ENCODE measurements at regions not wholly inside any gene's neighbourhood (a gene's known extent, or its start where the extent isn't known, plus 50 kb on each side); places are given as distances from the start of the nearest gene placed in this dataset.

GRCh38 chr22:26792522-26792921 is 135.1 kb downstream of the MIAT start:
- Histone ChIP-seq H2AFZ (ENCODE audit: low read length) (no peak overlapping the region), H3K14ac (ENCODE audit: low read length) (no peak overlapping the region), H2AK5ac (ENCODE audit: low read depth, low read length) (no peak overlapping the region), H3K36me3 (replicated peaks in 1 of 2; ENCODE audit: control insufficient read depth in 2 of 2, insufficient read depth in 2 of 2, low read length in 2 of 2) (peaks cover 0 to 2% of the 10 kb centered on the region in 2 donors), H3K27ac (replicated peaks; ENCODE audit: low read length) (no peak overlapping the region), H3K4me1 (ENCODE audit: control insufficient read depth in 2 of 2, insufficient read depth in 1 of 2, low read depth in 1 of 2, low read length in 2 of 2) (no peaks in the 10 kb centered on the region), H3K9ac (ENCODE audit: low read depth, low read length, poor library complexity) (no peak overlapping the region), H3K18ac (ENCODE audit: low read length) (no peak overlapping the region), H3K27me3 (ENCODE audit: control insufficient read depth in 3 of 3, insufficient read depth in 3 of 3, low read depth in 1 of 3, low read length in 3 of 3) (no peaks in the 10 kb centered on the region), H2BK120ac (ENCODE audit: low read depth, low read length) (no peak overlapping the region), H4K8ac (ENCODE audit: low read depth, low read length) (no peak overlapping the region), H2BK12ac (ENCODE audit: low read length) (no peak overlapping the region), H3K23ac (ENCODE audit: low read depth, low read length, poor library complexity) (no peak overlapping the region), H3K4me2 (ENCODE audit: insufficient read depth, low read length, poor library complexity, severe bottlenecking) (no peak overlapping the region), H2BK15ac (ENCODE audit: low read length) (no peak overlapping the region), H2BK5ac (ENCODE audit: low read length) (no peak overlapping the region), H3K4ac (ENCODE audit: low read length) (no peak overlapping the region), H3K4me3 (ENCODE audit: low read length in 2 of 2) (no peak overlapping the region), H4K91ac (ENCODE audit: low read depth, low read length, poor library complexity) (no peak overlapping the region), H3K9me3 (replicated peaks in 1 of 2; ENCODE audit: control insufficient read depth in 2 of 2, insufficient read depth in 1 of 2, low read depth in 1 of 2, low read length in 2 of 2) (peaks cover 0 to 4% of the 10 kb centered on the region in 2 donors), H3K79me1 (ENCODE audit: low read depth, low read length) (no peaks in the 10 kb centered on the region)
- WGBS, 2 donors (ENCODE audit: extremely low coverage in 2 of 2, insufficient read length in 2 of 2, insufficient replicate concordance in 1 of 2): no CpG with 5 or more reads among the region's 8 CpGs
- no peak for DNase-seq (ENCODE audit: low spot score)

GRCh38 chr22:26796785-26797184 is 139.4 kb downstream of the MIAT start:
- H2BK15ac ChIP-seq (ENCODE audit: low read length): no peak overlapping the region
- H2BK12ac ChIP-seq (ENCODE audit: low read length): peak overlapping the region; percentile 86
- H3K27me3 ChIP-seq (ENCODE audit: control insufficient read depth in 3 of 3, insufficient read depth in 3 of 3, low read depth in 1 of 3, low read length in 3 of 3): no peaks in the 10 kb centered on the region
- H4K91ac ChIP-seq (ENCODE audit: low read depth, low read length, poor library complexity): peak overlapping the region; percentile 11
- peak overlapping the region; percentile 64 for H2AK5ac ChIP-seq (ENCODE audit: low read depth, low read length)
- peak overlapping the region; percentile 85 for H3K14ac ChIP-seq (ENCODE audit: low read length)
- H3K4me1 ChIP-seq (ENCODE audit: control insufficient read depth in 2 of 2, insufficient read depth in 1 of 2, low read depth in 1 of 2, low read length in 2 of 2): peaks cover 6 to 10% of the 10 kb centered on the region in 2 donors
- no CpG with 5 or more reads among the region's 12 CpGs for WGBS, 2 donors (ENCODE audit: extremely low coverage in 2 of 2, insufficient read length in 2 of 2, insufficient replicate concordance in 1 of 2)
- no peak overlapping the region for H3K18ac ChIP-seq (ENCODE audit: low read length)
- no peak overlapping the region for H4K8ac ChIP-seq (ENCODE audit: low read depth, low read length)
- no peak overlapping the region for H2BK120ac ChIP-seq (ENCODE audit: low read depth, low read length)
- no peak overlapping the region for H3K23ac ChIP-seq (ENCODE audit: low read depth, low read length, poor library complexity)
- no peak overlapping the region for H2AFZ ChIP-seq (ENCODE audit: low read length)
- peaks cover 0 to 4% of the 10 kb centered on the region in 2 donors for H3K9me3 ChIP-seq (replicated peaks in 1 of 2; ENCODE audit: control insufficient read depth in 2 of 2, insufficient read depth in 1 of 2, low read depth in 1 of 2, low read length in 2 of 2)
- DNase-seq (ENCODE audit: low spot score): no peak
- H3K4ac ChIP-seq (ENCODE audit: low read length): no peak overlapping the region
- H3K27ac ChIP-seq (replicated peaks; ENCODE audit: low read length): no peak overlapping the region
- peak overlapping the region; percentile 26 for H3K9ac ChIP-seq (ENCODE audit: low read depth, low read length, poor library complexity)
- H3K4me3 ChIP-seq (ENCODE audit: low read length in 2 of 2): no peak overlapping the region
- H3K79me1 ChIP-seq (ENCODE audit: low read depth, low read length): no peaks in the 10 kb centered on the region
- H3K4me2 ChIP-seq (ENCODE audit: insufficient read depth, low read length, poor library complexity, severe bottlenecking): no peak overlapping the region
- H2BK5ac ChIP-seq (ENCODE audit: low read length): no peak overlapping the region
- peaks cover 0 to 2% of the 10 kb centered on the region in 2 donors for H3K36me3 ChIP-seq (replicated peaks in 1 of 2; ENCODE audit: control insufficient read depth in 2 of 2, insufficient read depth in 2 of 2, low read length in 2 of 2)

GRCh38 chr22:26797910-26798309 is 140.5 kb downstream of the MIAT start:
- DNase-seq (ENCODE audit: low spot score): no peak

GRCh38 chr22:26798462-26799065 is 141.2 kb downstream of the MIAT start:
- H3K4me1 ChIP-seq (ENCODE audit: control insufficient read depth in 2 of 2, insufficient read depth in 1 of 2, low read depth in 1 of 2, low read length in 2 of 2): peaks cover 6 to 10% of the 10 kb centered on the region in 2 donors
- no peak overlapping the region for H3K23ac ChIP-seq (ENCODE audit: low read depth, low read length, poor library complexity)
- H4K8ac ChIP-seq (ENCODE audit: low read depth, low read length): no peak overlapping the region
- no peak overlapping the region for H3K27ac ChIP-seq (replicated peaks; ENCODE audit: low read length)
- no CpG with 5 or more reads among the region's 19 CpGs for WGBS, 2 donors (ENCODE audit: extremely low coverage in 2 of 2, insufficient read length in 2 of 2, insufficient replicate concordance in 1 of 2)
- H3K79me1 ChIP-seq (ENCODE audit: low read depth, low read length): no peaks in the 10 kb centered on the region
- H3K9me3 ChIP-seq (replicated peaks in 1 of 2; ENCODE audit: control insufficient read depth in 2 of 2, insufficient read depth in 1 of 2, low read depth in 1 of 2, low read length in 2 of 2): peaks cover 0 to 4% of the 10 kb centered on the region in 2 donors
- DNase-seq (ENCODE audit: low spot score): no peak
- H3K14ac ChIP-seq (ENCODE audit: low read length): no peak overlapping the region
- peak overlapping the region; percentile 80 for H3K18ac ChIP-seq (ENCODE audit: low read length)
- H3K36me3 ChIP-seq (replicated peaks in 1 of 2; ENCODE audit: control insufficient read depth in 2 of 2, insufficient read depth in 2 of 2, low read length in 2 of 2): peaks cover 0 to 2% of the 10 kb centered on the region in 2 donors
- H2AFZ ChIP-seq (ENCODE audit: low read length): no peak overlapping the region
- H2AK5ac ChIP-seq (ENCODE audit: low read depth, low read length): peak overlapping the region; percentile 91
- H2BK5ac ChIP-seq (ENCODE audit: low read length): peak overlapping the region; percentile 7
- H2BK12ac ChIP-seq (ENCODE audit: low read length): peak overlapping the region; percentile 69
- H2BK15ac ChIP-seq (ENCODE audit: low read length): no peak overlapping the region
- H3K4ac ChIP-seq (ENCODE audit: low read length): no peak overlapping the region
- no peak overlapping the region for H4K91ac ChIP-seq (ENCODE audit: low read depth, low read length, poor library complexity)
- H2BK120ac ChIP-seq (ENCODE audit: low read depth, low read length): peak overlapping the region; percentile 32
- no peak overlapping the region for H3K9ac ChIP-seq (ENCODE audit: low read depth, low read length, poor library complexity)
- no peak overlapping the region for H3K4me3 ChIP-seq (ENCODE audit: low read length in 2 of 2)
- H3K27me3 ChIP-seq (ENCODE audit: control insufficient read depth in 3 of 3, insufficient read depth in 3 of 3, low read depth in 1 of 3, low read length in 3 of 3): no peaks in the 10 kb centered on the region
- no peak overlapping the region for H3K4me2 ChIP-seq (ENCODE audit: insufficient read depth, low read length, poor library complexity, severe bottlenecking)

More at GRCh38 chr22:26797910-26798309, 140.5 kb downstream of the MIAT start:
- WGBS, 2 donors (ENCODE audit: extremely low coverage in 2 of 2, insufficient read length in 2 of 2, insufficient replicate concordance in 1 of 2): no CpG with 5 or more reads among the region's 8 CpGs
- Histone ChIP-seq H3K4me1 (ENCODE audit: control insufficient read depth in 2 of 2, insufficient read depth in 1 of 2, low read depth in 1 of 2, low read length in 2 of 2) (peaks cover 6 to 10% of the 10 kb centered on the region in 2 donors), H3K9me3 (replicated peaks in 1 of 2; ENCODE audit: control insufficient read depth in 2 of 2, insufficient read depth in 1 of 2, low read depth in 1 of 2, low read length in 2 of 2) (peaks cover 0 to 4% of the 10 kb centered on the region in 2 donors), H3K14ac (ENCODE audit: low read length) (no peak overlapping the region), H2BK12ac (ENCODE audit: low read length) (no peak overlapping the region), H3K4me2 (ENCODE audit: insufficient read depth, low read length, poor library complexity, severe bottlenecking) (no peak overlapping the region), H4K8ac (ENCODE audit: low read depth, low read length) (no peak overlapping the region), H3K4me3 (ENCODE audit: low read length in 2 of 2) (no peak overlapping the region), H3K4ac (ENCODE audit: low read length) (no peak overlapping the region), H2AK5ac (ENCODE audit: low read depth, low read length) (no peak overlapping the region), H3K27ac (replicated peaks; ENCODE audit: low read length) (no peak overlapping the region), H2BK5ac (ENCODE audit: low read length) (peak overlapping the region; percentile 10), H3K79me1 (ENCODE audit: low read depth, low read length) (no peaks in the 10 kb centered on the region), H3K18ac (ENCODE audit: low read length) (no peak overlapping the region), H3K23ac (ENCODE audit: low read depth, low read length, poor library complexity) (no peak overlapping the region), H4K91ac (ENCODE audit: low read depth, low read length, poor library complexity) (no peak overlapping the region), H2AFZ (ENCODE audit: low read length) (no peak overlapping the region), H2BK15ac (ENCODE audit: low read length) (no peak overlapping the region), H3K36me3 (replicated peaks in 1 of 2; ENCODE audit: control insufficient read depth in 2 of 2, insufficient read depth in 2 of 2, low read length in 2 of 2) (peaks cover 0 to 2% of the 10 kb centered on the region in 2 donors), H2BK120ac (ENCODE audit: low read depth, low read length) (no peak overlapping the region), H3K9ac (ENCODE audit: low read depth, low read length, poor library complexity) (no peak overlapping the region), H3K27me3 (ENCODE audit: control insufficient read depth in 3 of 3, insufficient read depth in 3 of 3, low read depth in 1 of 3, low read length in 3 of 3) (no peaks in the 10 kb centered on the region)

Data from neuronal stem cell (in vitro differentiated cells).